ENCODE measurements at regions not wholly inside any gene's neighbourhood (a gene's known extent, or its start where the extent isn't known, plus 50 kb on each side); places are given as distances from the start of the nearest gene placed in this dataset.
"Not testable (repeated sequence)": the region's sequence is repeated elsewhere in the genome, so short reads cannot be mapped to it uniquely, and the experiment has no call there.

DNA sequence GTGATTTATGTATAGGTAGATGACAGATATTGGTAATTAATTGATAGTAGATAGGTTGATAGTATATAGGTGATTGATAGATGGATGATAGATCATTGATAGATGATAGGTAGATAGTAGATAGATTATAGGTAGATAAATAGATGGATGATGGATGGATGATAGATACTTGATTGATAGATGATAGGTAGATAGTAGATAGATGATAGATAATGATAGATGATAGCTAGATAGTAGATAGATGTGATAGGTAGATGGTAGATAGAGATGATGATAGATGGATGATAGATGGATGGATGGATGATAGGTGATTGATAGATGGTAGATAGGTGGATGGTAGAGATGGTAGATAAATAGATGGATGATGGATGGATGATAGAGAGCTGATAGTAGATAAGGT lies 62.0 kb upstream of the SAMD11 start:
- Histone ChIP-seq H3K4me2 (ENCODE audit: low read length) (no peak overlapping the region), H3K36me3 (ENCODE audit: insufficient read depth, low read length) (no peaks in the 10 kb centered on the region), H3K27me3 (ENCODE audit: insufficient read depth, low read depth, low read length) (no peaks in the 10 kb centered on the region), H3K27ac (ENCODE audit: low read length) (no peak overlapping the region), H2AFZ (ENCODE audit: low read depth, low read length) (no peak overlapping the region), H3K9me3 (ENCODE audit: low read length) (no peaks in the 10 kb centered on the region), H3F3A (ENCODE audit: insufficient read depth, low read length, poor library complexity, severe bottlenecking) (no peaks in the 10 kb centered on the region), H3K4me3 (ENCODE audit: low read length) (no peak overlapping the region), H3K79me2 (replicated peaks; ENCODE audit: insufficient read depth, low read length) (no peaks in the 10 kb centered on the region), H3K9me2 (ENCODE audit: insufficient read depth, low read length) (no peaks in the 10 kb centered on the region), H4K20me1 (ENCODE audit: insufficient read depth) (no peaks in the 10 kb centered on the region), H3K9ac (ENCODE audit: low read length) (no peak overlapping the region)
- TF ChIP-seq, protein P1, sequence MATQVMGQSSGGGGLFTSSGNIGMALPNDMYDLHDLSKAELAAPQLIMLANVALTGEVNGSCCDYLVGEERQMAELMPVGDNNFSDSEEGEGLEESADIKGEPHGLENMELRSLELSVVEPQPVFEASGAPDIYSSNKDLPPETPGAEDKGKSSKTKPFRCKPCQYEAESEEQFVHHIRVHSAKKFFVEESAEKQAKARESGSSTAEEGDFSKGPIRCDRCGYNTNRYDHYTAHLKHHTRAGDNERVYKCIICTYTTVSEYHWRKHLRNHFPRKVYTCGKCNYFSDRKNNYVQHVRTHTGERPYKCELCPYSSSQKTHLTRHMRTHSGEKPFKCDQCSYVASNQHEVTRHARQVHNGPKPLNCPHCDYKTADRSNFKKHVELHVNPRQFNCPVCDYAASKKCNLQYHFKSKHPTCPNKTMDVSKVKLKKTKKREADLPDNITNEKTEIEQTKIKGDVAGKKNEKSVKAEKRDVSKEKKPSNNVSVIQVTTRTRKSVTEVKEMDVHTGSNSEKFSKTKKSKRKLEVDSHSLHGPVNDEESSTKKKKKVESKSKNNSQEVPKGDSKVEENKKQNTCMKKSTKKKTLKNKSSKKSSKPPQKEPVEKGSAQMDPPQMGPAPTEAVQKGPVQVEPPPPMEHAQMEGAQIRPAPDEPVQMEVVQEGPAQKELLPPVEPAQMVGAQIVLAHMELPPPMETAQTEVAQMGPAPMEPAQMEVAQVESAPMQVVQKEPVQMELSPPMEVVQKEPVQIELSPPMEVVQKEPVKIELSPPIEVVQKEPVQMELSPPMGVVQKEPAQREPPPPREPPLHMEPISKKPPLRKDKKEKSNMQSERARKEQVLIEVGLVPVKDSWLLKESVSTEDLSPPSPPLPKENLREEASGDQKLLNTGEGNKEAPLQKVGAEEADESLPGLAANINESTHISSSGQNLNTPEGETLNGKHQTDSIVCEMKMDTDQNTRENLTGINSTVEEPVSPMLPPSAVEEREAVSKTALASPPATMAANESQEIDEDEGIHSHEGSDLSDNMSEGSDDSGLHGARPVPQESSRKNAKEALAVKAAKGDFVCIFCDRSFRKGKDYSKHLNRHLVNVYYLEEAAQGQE (IDR thresholded peaks at IDR 0.05; ENCODE audit: borderline replicate concordance), result no peak
- TF ChIP-seq EZH2 (IDR thresholded peaks at IDR 0.05; ENCODE audit: borderline replicate concordance, insufficient read depth, low read length, poor library complexity, severe bottlenecking) (no peak), RAD21 (conservative IDR thresholded peaks at IDR 0.05) (no peak), MXI1 (conservative IDR thresholded peaks at IDR 0.05; ENCODE audit: poor library complexity, severe bottlenecking) (no peak)

DNA sequence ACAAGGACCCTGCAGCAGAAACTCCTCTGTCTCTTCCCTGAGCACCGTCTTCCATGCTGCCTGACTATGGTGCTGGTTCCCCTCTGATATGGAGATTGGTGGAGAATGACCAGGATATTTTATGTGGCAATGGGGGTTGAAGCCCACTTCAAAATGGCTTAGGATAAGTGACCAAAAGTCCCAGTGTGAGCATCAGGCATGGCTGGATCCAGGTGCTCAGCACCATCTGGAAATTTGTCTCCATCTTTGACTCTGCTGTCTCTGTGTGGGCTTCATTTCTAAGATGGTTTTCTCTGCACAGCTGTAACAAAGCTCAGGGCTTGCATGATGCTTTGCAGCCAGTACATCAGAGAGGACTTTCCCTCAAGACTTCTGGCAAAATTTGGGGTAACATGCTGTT lies 61.1 kb upstream of the SAMD11 start:
- not testable (repeated sequence) for H3K27ac ChIP-seq (ENCODE audit: low read length); H3K4me2 ChIP-seq (ENCODE audit: low read length); H3K9me2 ChIP-seq (ENCODE audit: insufficient read depth, low read length); H3K9ac ChIP-seq (ENCODE audit: low read length); H3K79me2 ChIP-seq (replicated peaks; ENCODE audit: insufficient read depth, low read length); H3F3A ChIP-seq (ENCODE audit: insufficient read depth, low read length, poor library complexity, severe bottlenecking); H3K4me3 ChIP-seq (ENCODE audit: low read length); H3K36me3 ChIP-seq (ENCODE audit: insufficient read depth, low read length); H4K20me1 ChIP-seq (ENCODE audit: insufficient read depth); H3K9me3 ChIP-seq (ENCODE audit: low read length); H3K27me3 ChIP-seq (ENCODE audit: insufficient read depth, low read depth, low read length); H2AFZ ChIP-seq (ENCODE audit: low read depth, low read length)

DNA sequence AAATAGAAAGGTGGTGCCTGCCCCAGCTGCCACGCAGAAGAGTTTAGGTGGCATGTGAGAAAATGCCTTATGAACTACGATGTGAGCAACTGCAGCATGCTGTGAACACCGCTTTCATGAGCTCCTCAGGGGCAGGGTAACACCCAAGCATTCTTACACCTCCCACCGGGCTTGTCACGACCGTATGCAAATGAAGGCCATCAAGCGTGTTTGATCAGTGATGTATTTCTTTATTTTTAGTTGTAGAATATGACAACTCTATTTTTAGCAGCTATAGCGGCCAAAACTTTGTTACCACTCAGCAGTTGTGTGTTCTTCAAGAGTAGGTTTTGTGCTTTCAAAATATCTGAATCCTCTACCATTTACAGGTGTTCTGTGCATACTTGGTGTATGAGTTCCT lies 58.1 kb upstream of the SAMD11 start:
- not testable (repeated sequence) for H3K9me3 ChIP-seq (ENCODE audit: low read length); H2AFZ ChIP-seq (ENCODE audit: low read depth, low read length); H3K79me2 ChIP-seq (replicated peaks; ENCODE audit: insufficient read depth, low read length); H3K4me2 ChIP-seq (ENCODE audit: low read length); H4K20me1 ChIP-seq (ENCODE audit: insufficient read depth); H3K4me3 ChIP-seq (ENCODE audit: low read length); H3F3A ChIP-seq (ENCODE audit: insufficient read depth, low read length, poor library complexity, severe bottlenecking); H3K27ac ChIP-seq (ENCODE audit: low read length); H3K36me3 ChIP-seq (ENCODE audit: insufficient read depth, low read length); H3K9me2 ChIP-seq (ENCODE audit: insufficient read depth, low read length); H3K9ac ChIP-seq (ENCODE audit: low read length)
- H3K27me3 ChIP-seq (ENCODE audit: insufficient read depth, low read depth, low read length), result peaks cover 10% of the 10 kb centered on the region

DNA sequence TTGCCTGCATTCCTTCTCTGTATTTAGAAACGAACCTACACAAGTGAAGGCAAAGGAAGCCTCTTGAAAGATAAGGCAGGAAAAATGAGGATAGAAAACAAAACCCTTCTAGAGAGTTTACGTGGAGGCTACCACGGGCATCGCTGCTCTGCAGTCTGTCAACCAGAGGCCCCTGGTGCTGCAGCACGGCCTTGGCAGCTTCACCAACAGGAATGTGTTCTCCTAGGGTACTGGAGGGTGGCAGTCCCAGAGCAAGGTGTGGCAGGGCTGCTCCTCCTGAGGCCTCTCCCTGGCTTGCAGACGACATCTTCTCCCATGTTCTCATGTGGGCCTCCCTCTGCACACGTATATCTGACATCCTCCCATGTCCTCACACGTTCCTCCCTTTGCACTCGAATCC lies 57.6 kb upstream of the SAMD11 start:
- Histone ChIP-seq H3K27me3 (ENCODE audit: insufficient read depth, low read depth, low read length) (peaks cover 10% of the 10 kb centered on the region), H3F3A (ENCODE audit: insufficient read depth, low read length, poor library complexity, severe bottlenecking) (no peaks in the 10 kb centered on the region), H3K79me2 (replicated peaks; ENCODE audit: insufficient read depth, low read length) (no peaks in the 10 kb centered on the region), H3K9me2 (ENCODE audit: insufficient read depth, low read length) (no peaks in the 10 kb centered on the region), H3K27ac (ENCODE audit: low read length) (no peak overlapping the region), H3K4me2 (ENCODE audit: low read length) (no peak overlapping the region), H3K36me3 (ENCODE audit: insufficient read depth, low read length) (no peaks in the 10 kb centered on the region), H4K20me1 (ENCODE audit: insufficient read depth) (no peaks in the 10 kb centered on the region), H3K9ac (ENCODE audit: low read length) (no peak overlapping the region), H3K9me3 (ENCODE audit: low read length) (no peaks in the 10 kb centered on the region), H2AFZ (ENCODE audit: low read depth, low read length) (no peak overlapping the region), H3K4me3 (ENCODE audit: low read length) (no peak overlapping the region)
- TF ChIP-seq RAD21 (conservative IDR thresholded peaks at IDR 0.05), result no peak
- TF ChIP-seq EZH2 (IDR thresholded peaks at IDR 0.05; ENCODE audit: borderline replicate concordance, insufficient read depth, low read length, poor library complexity, severe bottlenecking), result no peak
- TF ChIP-seq POLR2AphosphoS5 (IDR thresholded peaks at IDR 0.05), result no peak
- no peak for TF ChIP-seq EP300 (conservative IDR thresholded peaks at IDR 0.05; ENCODE audit: poor library complexity, severe bottlenecking)
- TF ChIP-seq, protein P1 (IDR thresholded peaks at IDR 0.05; ENCODE audit: borderline replicate concordance), result no peak
- TF ChIP-seq MXI1 (conservative IDR thresholded peaks at IDR 0.05; ENCODE audit: poor library complexity, severe bottlenecking), result no peak
- TF ChIP-seq, protein P2, sequence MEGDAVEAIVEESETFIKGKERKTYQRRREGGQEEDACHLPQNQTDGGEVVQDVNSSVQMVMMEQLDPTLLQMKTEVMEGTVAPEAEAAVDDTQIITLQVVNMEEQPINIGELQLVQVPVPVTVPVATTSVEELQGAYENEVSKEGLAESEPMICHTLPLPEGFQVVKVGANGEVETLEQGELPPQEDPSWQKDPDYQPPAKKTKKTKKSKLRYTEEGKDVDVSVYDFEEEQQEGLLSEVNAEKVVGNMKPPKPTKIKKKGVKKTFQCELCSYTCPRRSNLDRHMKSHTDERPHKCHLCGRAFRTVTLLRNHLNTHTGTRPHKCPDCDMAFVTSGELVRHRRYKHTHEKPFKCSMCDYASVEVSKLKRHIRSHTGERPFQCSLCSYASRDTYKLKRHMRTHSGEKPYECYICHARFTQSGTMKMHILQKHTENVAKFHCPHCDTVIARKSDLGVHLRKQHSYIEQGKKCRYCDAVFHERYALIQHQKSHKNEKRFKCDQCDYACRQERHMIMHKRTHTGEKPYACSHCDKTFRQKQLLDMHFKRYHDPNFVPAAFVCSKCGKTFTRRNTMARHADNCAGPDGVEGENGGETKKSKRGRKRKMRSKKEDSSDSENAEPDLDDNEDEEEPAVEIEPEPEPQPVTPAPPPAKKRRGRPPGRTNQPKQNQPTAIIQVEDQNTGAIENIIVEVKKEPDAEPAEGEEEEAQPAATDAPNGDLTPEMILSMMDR (IDR thresholded peaks at IDR 0.05; ENCODE audit: poor library complexity, severe bottlenecking), result no peak
- no peak for TF ChIP-seq TAF1 (IDR thresholded peaks at IDR 0.05; ENCODE audit: low read depth)
- no peak for TF ChIP-seq SMC3 (conservative IDR thresholded peaks at IDR 0.05; ENCODE audit: poor library complexity)

All from neural cell (in vitro differentiated cells).